H9 (cell line): ENCODE measurements at regions not wholly inside any gene's neighbourhood (a gene's known extent, or its start where the extent isn't known, plus 50 kb on each side); places are given as distances from the start of the nearest gene placed in this dataset.

ENCODE experiments used
- DNase-seq: peaks from one replicate; pipeline ENCODE4 v3.0.0-alpha.2; 2017
- H2AFZ ChIP-seq: one replicate; pipeline ENCODE4 v1.6.1; 2013; ENCODE audit warnings: mild to moderate bottlenecking, low read length, control low read depth, moderate library complexity
- H2AK5ac ChIP-seq: 2 replicates; pipeline ENCODE4 v1.6.1; 2013; ENCODE audit warnings: low read length, control low read depth, mixed read lengths; ENCODE audit not compliant: insufficient read length
- H2BK120ac ChIP-seq: one replicate; pipeline ENCODE4 v1.6.1; 2013; ENCODE audit warnings: low read depth, mild to moderate bottlenecking, low read length, control low read depth, inconsistent platforms; ENCODE audit not compliant: poor library complexity, severe bottlenecking
- H2BK12ac ChIP-seq: 2 replicates; pipeline ENCODE4 v1.6.1; 2013; ENCODE audit warnings: low read length, control low read depth, mixed read lengths, low read depth; ENCODE audit not compliant: insufficient read length
- H2BK15ac ChIP-seq: 2 replicates; pipeline ENCODE4 v1.6.1; 2013; ENCODE audit warnings: low read depth, low read length, control low read depth
- H2BK20ac ChIP-seq: one replicate; pipeline ENCODE4 v1.6.1; 2013; ENCODE audit warnings: low read depth, mild to moderate bottlenecking, low read length, control low read depth, inconsistent platforms; ENCODE audit not compliant: poor library complexity, severe bottlenecking
- H2BK5ac ChIP-seq: 2 replicates; pipeline ENCODE4 v1.6.1; 2013; ENCODE audit warnings: low read length, control low read depth, mixed read lengths; ENCODE audit not compliant: insufficient read length
- H3K14ac ChIP-seq: 2 replicates; pipeline ENCODE4 v1.6.1; 2013; ENCODE audit warnings: low read length, control low read depth; ENCODE audit not compliant: insufficient read depth
- H3K18ac ChIP-seq: 2 replicates; pipeline ENCODE4 v1.6.1; 2013; ENCODE audit warnings: low read depth, mild to moderate bottlenecking, mixed read lengths, low read length, control low read depth; ENCODE audit not compliant: insufficient read length
- H3K23ac ChIP-seq: 2 replicates; pipeline ENCODE4 v1.6.1; 2013; ENCODE audit warnings: low read length, control low read depth, mixed read lengths, low read depth; ENCODE audit not compliant: insufficient read length
- H3K23me2 ChIP-seq: 2 replicates; pipeline ENCODE4 v1.6.1; 2013; ENCODE audit warnings: low read depth, mild to moderate bottlenecking, mixed read lengths, low read length, control low read depth; ENCODE audit not compliant: insufficient read length, poor library complexity, severe bottlenecking
- H3K27ac ChIP-seq: 2 replicates; pipeline ENCODE4 v1.5.1; 2013; ENCODE audit warnings: low read length, control low read depth, mixed read lengths, low read depth; ENCODE audit not compliant: insufficient read length
- H3K27me3 ChIP-seq: 2 replicates; pipeline ENCODE4 v1.6.1; 2013; ENCODE audit warnings: low read length, control low read depth, inconsistent platforms; ENCODE audit not compliant: insufficient read depth
- H3K4ac ChIP-seq: 2 replicates; pipeline ENCODE4 v1.6.1; 2013; ENCODE audit warnings: low read depth, mild to moderate bottlenecking, control low read depth, inconsistent platforms, low read length, moderate library complexity
- H3K4me1 ChIP-seq: 2 replicates; pipeline ENCODE4 v1.6.1; 2013; ENCODE audit warnings: low read length, control low read depth, inconsistent platforms; ENCODE audit not compliant: insufficient read depth
- H3K4me2 ChIP-seq: 2 replicates; pipeline ENCODE4 v1.6.1; 2013; ENCODE audit warnings: low read length, control low read depth, mixed read lengths; ENCODE audit not compliant: insufficient read length, insufficient read depth
- H3K56ac ChIP-seq: 2 replicates; pipeline ENCODE4 v1.6.1; 2013; ENCODE audit warnings: low read depth, mild to moderate bottlenecking, mixed read lengths, low read length, control low read depth; ENCODE audit not compliant: insufficient read length
- H3K79me1 ChIP-seq: 2 replicates; pipeline ENCODE4 v1.6.1; 2013; ENCODE audit warnings: low read depth, mild to moderate bottlenecking, moderate library complexity, low read length, control low read depth, inconsistent platforms; ENCODE audit not compliant: insufficient read depth, poor library complexity, severe bottlenecking
- H3K79me2 ChIP-seq: 2 replicates; pipeline ENCODE4 v1.6.1; 2013; ENCODE audit warnings: low read length, control low read depth, inconsistent platforms; ENCODE audit not compliant: insufficient read depth
- H3K9ac ChIP-seq: 2 replicates; pipeline ENCODE4 v1.6.1; 2013; ENCODE audit warnings: low read length, control low read depth, mixed read lengths; ENCODE audit not compliant: insufficient read length; ENCODE audit errors: extremely low read depth
- H3K9me3 ChIP-seq: one replicate; pipeline ENCODE4 v1.6.1; 2013; ENCODE audit warnings: low read depth, low read length, inconsistent platforms; ENCODE audit not compliant: control insufficient read depth
- H3T11ph ChIP-seq: one replicate; pipeline ENCODE4 v1.6.1; 2013; ENCODE audit warnings: mild to moderate bottlenecking, low read length, control low read depth, inconsistent platforms
- H4K20me1 ChIP-seq: one replicate; pipeline ENCODE4 v1.6.1; 2013; ENCODE audit not compliant: control insufficient read depth, insufficient read length, insufficient read depth
- H4K5ac ChIP-seq: 2 replicates; pipeline ENCODE4 v1.6.1; 2013; ENCODE audit warnings: low read depth, mild to moderate bottlenecking, mixed read lengths, low read length, control low read depth; ENCODE audit not compliant: insufficient read length
- H4K8ac ChIP-seq: replicated peaks from 2 replicates; pipeline ENCODE4 v1.6.1; 2013; ENCODE audit warnings: low read length, control low read depth, mixed read lengths, low read depth; ENCODE audit not compliant: insufficient read length
- H4K91ac ChIP-seq: 2 replicates; pipeline ENCODE4 v1.6.1; 2013; ENCODE audit warnings: low read depth, mild to moderate bottlenecking, moderate library complexity, mixed read lengths, low read length, control low read depth; ENCODE audit not compliant: insufficient read length
- H3K27ac Mint-ChIP-seq, 3 experiments: 2 replicates in 2 of 3; 3 replicates in 1 of 3; pipeline ENCODE4 v1.8.0; 2020 to 2021; ENCODE audit warnings: mixed read lengths in 3 of 3, mild to moderate bottlenecking in 1 of 3, moderate library complexity in 1 of 3
- H3K27me3 Mint-ChIP-seq: 2 replicates; pipeline ENCODE4 v1.8.0; 2021; ENCODE audit warnings: low read depth, mild to moderate bottlenecking, moderate library complexity, mixed read lengths
- H3K36me3 Mint-ChIP-seq, 3 experiments: 2 replicates in 2 of 3; 3 replicates in 1 of 3; pipeline ENCODE4 v1.8.0; 2020 to 2021; ENCODE audit warnings: low read depth in 3 of 3, mixed read lengths in 3 of 3; ENCODE audit not compliant: insufficient read depth in 1 of 3
- H3K4me1 Mint-ChIP-seq, 2 experiments: 2 replicates each; pipeline ENCODE4 v1.8.0; 2020; ENCODE audit warnings: mixed read lengths in 2 of 2
- H3K4me3 Mint-ChIP-seq, 2 experiments: 2 replicates in 1 of 2; 3 replicates in 1 of 2; pipeline ENCODE4 v1.8.0; 2020 to 2021; ENCODE audit warnings: mild to moderate bottlenecking in 2 of 2, mixed read lengths in 2 of 2, moderate library complexity in 1 of 2
- H3K9me3 Mint-ChIP-seq, 2 experiments: 2 replicates in 1 of 2; 3 replicates in 1 of 2; pipeline ENCODE4 v1.8.0; 2020; ENCODE audit warnings: mild to moderate bottlenecking in 2 of 2, mixed read lengths in 2 of 2, moderate library complexity in 1 of 2
- WGBS: extraction: QIAGEN DNeasy Blood & Tissue Kit; methylation state at CpG from one replicate; pipeline ENCODE4 v1.1.7; 2013; ENCODE audit warnings: missing lambda C conversion rate, low lambda C conversion rate, mixed read lengths; ENCODE audit not compliant: insufficient read length; ENCODE audit errors: extremely low coverage; 5-methylcytosine and 5-hydroxymethylcytosine counted together
- TF ChIP-seq, protein P1 (sequence below): fragments of 200-600 bp; sonication (generic); conservative IDR thresholded peaks from 3 replicates; pipeline ENCODE4 v1.8.0; 2021; ENCODE audit warnings: antibody characterized with exemption, mild to moderate bottlenecking

DNA sequence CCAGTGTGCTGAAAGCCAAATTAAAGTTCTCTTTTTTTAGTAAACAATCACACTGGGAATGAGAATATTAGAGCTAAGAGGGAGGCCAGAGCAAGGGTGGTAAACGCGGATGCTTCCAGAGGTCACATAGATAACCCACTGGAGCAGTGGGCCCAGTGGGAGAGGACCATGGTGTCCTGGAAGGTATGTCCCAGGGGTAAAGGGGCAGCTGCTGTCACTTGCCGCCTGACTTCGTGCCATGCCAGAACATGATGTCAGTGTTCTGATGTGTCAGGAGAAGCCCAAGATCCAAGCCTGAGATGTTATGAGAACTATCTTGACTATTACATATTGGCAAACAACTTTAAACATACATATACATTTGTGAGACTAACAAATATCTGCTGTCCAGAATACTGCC, 211.9 kb upstream of the IL12A start:
- no peak overlapping the region for H3K27ac Mint-ChIP-seq

More for the DNA sequence above, 211.9 kb upstream of the IL12A start:
- Histone ChIP-seq H2BK15ac (no peak overlapping the region), H3K9ac (no peak overlapping the region), H3K4ac (no peak overlapping the region), H3T11ph (no peak overlapping the region), H4K8ac (no peak overlapping the region), H2BK120ac (no peak overlapping the region), H3K56ac (no peak overlapping the region), H3K14ac (no peak overlapping the region), H3K79me1 (no peaks in the 10 kb centered on the region), H4K20me1 (no peaks in the 10 kb centered on the region), H3K27me3 (no peaks in the 10 kb centered on the region), H4K91ac (no peak overlapping the region), H2BK20ac (peak overlapping the region; percentile 83), H3K27ac (no peak overlapping the region), H2AFZ (no peak overlapping the region), H2BK5ac (no peak overlapping the region), H2AK5ac (no peak overlapping the region), H4K5ac (no peak overlapping the region), H3K79me2 (no peaks in the 10 kb centered on the region; the same call in 1 of the 2 replicates), H3K4me1 (no peaks in the 10 kb centered on the region), H3K23me2 (no peaks in the 10 kb centered on the region), H3K4me2 (no peak overlapping the region), H3K18ac (no peak overlapping the region), H3K23ac (no peak overlapping the region), H2BK12ac (no peak overlapping the region), H3K9me3 (no peaks in the 10 kb centered on the region)
- DNase-seq: no peak
- Mint-ChIP-seq H3K9me3 (no peaks in the 10 kb centered on the region), H3K27me3 (no peaks in the 10 kb centered on the region), H3K36me3 (peaks cover 0 to 7% (median 1%) of the 10 kb centered on the region in 3 experiments; a peak in 4 of 7 replicates), H3K4me3 (no peak overlapping the region), H3K4me1 (peaks cover 14 to 28% of the 10 kb centered on the region in 2 experiments)
- TF ChIP-seq, protein P1, sequence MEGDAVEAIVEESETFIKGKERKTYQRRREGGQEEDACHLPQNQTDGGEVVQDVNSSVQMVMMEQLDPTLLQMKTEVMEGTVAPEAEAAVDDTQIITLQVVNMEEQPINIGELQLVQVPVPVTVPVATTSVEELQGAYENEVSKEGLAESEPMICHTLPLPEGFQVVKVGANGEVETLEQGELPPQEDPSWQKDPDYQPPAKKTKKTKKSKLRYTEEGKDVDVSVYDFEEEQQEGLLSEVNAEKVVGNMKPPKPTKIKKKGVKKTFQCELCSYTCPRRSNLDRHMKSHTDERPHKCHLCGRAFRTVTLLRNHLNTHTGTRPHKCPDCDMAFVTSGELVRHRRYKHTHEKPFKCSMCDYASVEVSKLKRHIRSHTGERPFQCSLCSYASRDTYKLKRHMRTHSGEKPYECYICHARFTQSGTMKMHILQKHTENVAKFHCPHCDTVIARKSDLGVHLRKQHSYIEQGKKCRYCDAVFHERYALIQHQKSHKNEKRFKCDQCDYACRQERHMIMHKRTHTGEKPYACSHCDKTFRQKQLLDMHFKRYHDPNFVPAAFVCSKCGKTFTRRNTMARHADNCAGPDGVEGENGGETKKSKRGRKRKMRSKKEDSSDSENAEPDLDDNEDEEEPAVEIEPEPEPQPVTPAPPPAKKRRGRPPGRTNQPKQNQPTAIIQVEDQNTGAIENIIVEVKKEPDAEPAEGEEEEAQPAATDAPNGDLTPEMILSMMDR: no peak
- no CpG with 5 or more reads among the region's 4 CpGs for WGBS
